Osteocyte (in vitro differentiated cells): ENCODE measurements at regions not wholly inside any gene's neighbourhood (a gene's known extent, or its start where the extent isn't known, plus 50 kb on each side); places are given as distances from the start of the nearest gene placed in this dataset.

Experiments used
- DNase-seq: peaks from one replicate; pipeline ENCODE4 v3.0.0; 2021; ENCODE audit warnings: mixed read lengths; ENCODE audit not compliant: unreplicated experiment; ENCODE audit errors: extremely low spot score
- H3K27ac Mint-ChIP-seq: one replicate; pipeline ENCODE4 v1.8.0; 2021; ENCODE audit warnings: mild to moderate bottlenecking, mixed read lengths; ENCODE audit not compliant: unreplicated experiment
- H3K27me3 Mint-ChIP-seq: one replicate; pipeline ENCODE4 v1.8.0; 2021; ENCODE audit warnings: mixed read lengths; ENCODE audit not compliant: unreplicated experiment
- H3K36me3 Mint-ChIP-seq: one replicate; pipeline ENCODE4 v1.8.0; 2021; ENCODE audit warnings: mixed read lengths; ENCODE audit not compliant: unreplicated experiment
- H3K4me1 Mint-ChIP-seq: one replicate; pipeline ENCODE4 v1.8.0; 2021; ENCODE audit warnings: mixed read lengths; ENCODE audit not compliant: unreplicated experiment
- H3K4me3 Mint-ChIP-seq: one replicate; pipeline ENCODE4 v1.8.0; 2021; ENCODE audit warnings: mild to moderate bottlenecking, moderate library complexity, mixed read lengths; ENCODE audit not compliant: unreplicated experiment
- H3K9me3 Mint-ChIP-seq: one replicate; pipeline ENCODE4 v1.8.0; 2021; ENCODE audit warnings: mixed read lengths; ENCODE audit not compliant: unreplicated experiment
- TF ChIP-seq, protein P1 (sequence below): fragments of 200-600 bp; sonication (generic); IDR thresholded peaks from 2 replicates; pipeline ENCODE4 v1.5.0; 2021; ENCODE audit warnings: antibody characterized with exemption, mild to moderate bottlenecking, moderate library complexity

DNA sequence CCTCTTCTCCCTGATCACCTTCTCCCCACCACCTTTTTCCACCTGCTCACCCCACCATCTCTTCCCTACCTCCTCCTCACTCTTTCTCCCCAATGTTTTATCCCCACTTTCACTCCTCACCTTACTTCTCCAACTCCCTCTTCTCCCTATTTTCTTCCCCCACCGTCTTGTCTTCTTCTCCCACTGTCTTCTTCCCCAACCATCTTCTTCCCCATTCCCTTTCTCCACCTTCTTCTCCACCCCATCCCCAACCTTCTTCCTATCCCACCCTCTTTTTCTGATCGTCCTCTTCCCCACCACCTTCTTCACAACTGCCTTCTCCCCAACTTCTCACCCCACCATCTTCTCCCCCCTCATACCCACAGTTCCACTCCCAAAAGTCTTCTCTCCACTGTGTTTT lies 929.4 kb downstream of the UQCRFS1 start:
- peaks cover 4% of the 10 kb centered on the region for H3K27me3 Mint-ChIP-seq

DNA sequence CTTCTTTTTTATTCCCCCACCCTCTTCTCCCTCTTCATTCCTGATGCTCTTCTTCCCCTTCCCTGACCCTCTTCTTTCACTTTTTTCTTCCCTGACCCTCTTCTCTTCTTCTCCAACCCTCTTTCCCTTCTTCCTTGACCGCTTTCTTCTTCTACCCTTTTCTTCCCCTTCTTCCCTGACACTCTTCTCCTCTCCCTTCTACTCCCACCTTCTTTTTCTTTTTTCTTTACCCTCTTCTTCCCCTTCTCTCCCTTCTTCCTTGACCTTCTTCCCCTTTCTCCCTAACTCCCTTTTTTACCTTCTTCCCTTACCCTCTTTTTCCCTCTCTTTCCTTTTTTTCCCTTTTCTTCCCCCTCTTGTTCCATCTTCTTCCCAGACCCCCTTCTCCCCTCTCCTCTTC lies 931.3 kb downstream of the UQCRFS1 start:
- peaks cover 4% of the 10 kb centered on the region for H3K27me3 Mint-ChIP-seq
- no peak overlapping the region for H3K27ac Mint-ChIP-seq
- peaks cover 13% of the 10 kb centered on the region for H3K9me3 Mint-ChIP-seq
- H3K36me3 Mint-ChIP-seq: no peaks in the 10 kb centered on the region
- no peak for DNase-seq
- H3K4me3 Mint-ChIP-seq: no peak overlapping the region
- TF ChIP-seq, protein P1, sequence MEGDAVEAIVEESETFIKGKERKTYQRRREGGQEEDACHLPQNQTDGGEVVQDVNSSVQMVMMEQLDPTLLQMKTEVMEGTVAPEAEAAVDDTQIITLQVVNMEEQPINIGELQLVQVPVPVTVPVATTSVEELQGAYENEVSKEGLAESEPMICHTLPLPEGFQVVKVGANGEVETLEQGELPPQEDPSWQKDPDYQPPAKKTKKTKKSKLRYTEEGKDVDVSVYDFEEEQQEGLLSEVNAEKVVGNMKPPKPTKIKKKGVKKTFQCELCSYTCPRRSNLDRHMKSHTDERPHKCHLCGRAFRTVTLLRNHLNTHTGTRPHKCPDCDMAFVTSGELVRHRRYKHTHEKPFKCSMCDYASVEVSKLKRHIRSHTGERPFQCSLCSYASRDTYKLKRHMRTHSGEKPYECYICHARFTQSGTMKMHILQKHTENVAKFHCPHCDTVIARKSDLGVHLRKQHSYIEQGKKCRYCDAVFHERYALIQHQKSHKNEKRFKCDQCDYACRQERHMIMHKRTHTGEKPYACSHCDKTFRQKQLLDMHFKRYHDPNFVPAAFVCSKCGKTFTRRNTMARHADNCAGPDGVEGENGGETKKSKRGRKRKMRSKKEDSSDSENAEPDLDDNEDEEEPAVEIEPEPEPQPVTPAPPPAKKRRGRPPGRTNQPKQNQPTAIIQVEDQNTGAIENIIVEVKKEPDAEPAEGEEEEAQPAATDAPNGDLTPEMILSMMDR: no peak
- no peaks in the 10 kb centered on the region for H3K4me1 Mint-ChIP-seq

More for the DNA sequence above, 929.4 kb downstream of the UQCRFS1 start:
- Mint-ChIP-seq H3K9me3 (peaks cover 21% of the 10 kb centered on the region), H3K4me1 (no peaks in the 10 kb centered on the region), H3K27ac (no peak overlapping the region), H3K4me3 (no peak overlapping the region), H3K36me3 (no peaks in the 10 kb centered on the region)
- no peak for DNase-seq
- TF ChIP-seq, protein P1: no peak

DNA sequence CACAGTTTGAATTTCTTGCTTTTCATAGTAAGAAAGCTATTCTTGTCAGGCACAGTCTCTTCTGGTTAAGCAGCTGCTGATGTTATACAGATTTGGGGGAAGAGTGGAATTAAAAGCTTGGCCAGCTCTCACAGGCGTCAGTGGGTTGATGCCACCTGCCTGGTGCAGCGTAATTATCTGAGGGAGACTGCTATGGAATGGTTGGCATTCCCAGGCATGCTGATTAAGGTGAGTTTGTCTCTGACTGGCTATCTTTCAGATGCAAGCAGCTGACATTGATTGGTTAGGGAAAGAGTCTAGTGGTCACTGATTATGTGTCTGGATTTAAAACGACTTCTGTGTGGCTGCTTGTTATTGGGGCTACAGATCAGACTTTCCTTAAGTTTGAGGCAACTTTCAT lies 948.4 kb downstream of the UQCRFS1 start:
- H3K4me1 Mint-ChIP-seq: no peaks in the 10 kb centered on the region
- no peak for DNase-seq
- no peak overlapping the region for H3K27ac Mint-ChIP-seq
- TF ChIP-seq, protein P1: no peak
- H3K4me3 Mint-ChIP-seq: no peak overlapping the region
- H3K9me3 Mint-ChIP-seq: peaks cover 30% of the 10 kb centered on the region
- no peaks in the 10 kb centered on the region for H3K36me3 Mint-ChIP-seq
- peaks cover 2% of the 10 kb centered on the region for H3K27me3 Mint-ChIP-seq

DNA sequence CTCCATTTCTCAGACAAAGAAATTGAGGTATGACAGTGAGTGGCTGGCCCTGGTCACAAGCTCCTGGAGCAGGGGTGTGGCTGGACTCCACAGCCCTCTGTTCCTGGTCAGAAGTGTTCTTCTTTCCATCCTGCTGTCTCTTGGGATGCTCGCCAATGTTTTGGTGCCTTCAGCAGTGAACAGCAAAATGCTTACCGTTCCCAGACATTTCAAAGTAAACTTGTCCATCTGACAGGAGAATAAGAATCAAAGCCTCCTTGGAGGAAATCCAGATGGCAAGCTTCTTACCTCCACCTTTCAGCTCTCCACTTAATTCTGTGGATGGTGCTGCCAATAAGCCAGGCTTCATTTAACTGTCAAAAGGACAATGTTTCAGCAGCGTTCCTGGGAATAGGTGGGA lies 954.1 kb downstream of the UQCRFS1 start:
- DNase-seq: no peak
- TF ChIP-seq, protein P1: no peak
- Mint-ChIP-seq H3K4me3 (no peak overlapping the region), H3K36me3 (no peaks in the 10 kb centered on the region), H3K9me3 (peaks cover 17% of the 10 kb centered on the region), H3K27me3 (no peaks in the 10 kb centered on the region), H3K4me1 (no peaks in the 10 kb centered on the region), H3K27ac (no peak overlapping the region)

DNA sequence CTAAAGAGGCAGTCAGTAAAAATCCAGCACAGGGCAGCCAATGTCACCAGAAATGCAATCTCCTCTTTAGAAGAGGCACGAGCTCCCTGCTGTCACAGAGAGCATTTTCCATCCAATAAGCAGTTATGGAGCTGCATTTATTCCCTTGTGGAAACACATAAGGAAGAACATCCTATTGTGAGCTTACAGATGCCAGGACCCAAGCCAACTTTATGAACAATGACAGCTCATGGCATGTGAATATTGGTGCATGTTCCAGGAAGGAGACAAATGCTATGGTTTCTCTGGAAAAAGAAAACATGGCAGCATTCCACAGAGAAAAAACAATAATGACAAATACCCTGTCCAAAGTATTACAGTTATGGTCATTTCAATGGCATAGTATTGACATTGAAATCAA lies 955.6 kb downstream of the UQCRFS1 start:
- Mint-ChIP-seq H3K36me3 (no peaks in the 10 kb centered on the region), H3K27me3 (no peaks in the 10 kb centered on the region), H3K9me3 (peaks cover 18% of the 10 kb centered on the region), H3K4me3 (no peak overlapping the region), H3K4me1 (no peaks in the 10 kb centered on the region), H3K27ac (no peak overlapping the region)
- no peak for DNase-seq
- TF ChIP-seq, protein P1: no peak
